ENCODE measurements at regions not wholly inside any gene's neighbourhood (a gene's known extent, or its start where the extent isn't known, plus 50 kb on each side); places are given as distances from the start of the nearest gene placed in this dataset.

GRCh38 chr1:224791362-224791941, 138.0 kb upstream of the DNAH14 start:
- no peaks in the 10 kb centered on the region for H3K36me3 Mint-ChIP-seq
- H3K27ac Mint-ChIP-seq: no peak overlapping the region
- H3K9me3 Mint-ChIP-seq: peaks cover 5% of the 10 kb centered on the region
- no peak for DNase-seq
- no peaks in the 10 kb centered on the region for H3K4me1 Mint-ChIP-seq
- no peak overlapping the region for H3K4me3 Mint-ChIP-seq
- no peaks in the 10 kb centered on the region for H3K27me3 Mint-ChIP-seq

GRCh38 chr1:224795591-224795990, 133.9 kb upstream of the DNAH14 start:
- peaks cover 3% of the 10 kb centered on the region for H3K27me3 Mint-ChIP-seq
- no peak overlapping the region for H3K27ac Mint-ChIP-seq
- H3K4me1 Mint-ChIP-seq: no peaks in the 10 kb centered on the region
- H3K4me3 Mint-ChIP-seq: no peak overlapping the region
- no peaks in the 10 kb centered on the region for H3K9me3 Mint-ChIP-seq
- no peak for DNase-seq
- H3K36me3 Mint-ChIP-seq: no peaks in the 10 kb centered on the region

GRCh38 chr1:224799083-224799482, 130.4 kb upstream of the DNAH14 start:
- no peak for DNase-seq
- no peak overlapping the region for H3K4me3 Mint-ChIP-seq
- peaks cover 5% of the 10 kb centered on the region for H3K27me3 Mint-ChIP-seq
- H3K4me1 Mint-ChIP-seq: peaks cover 8% of the 10 kb centered on the region
- no peaks in the 10 kb centered on the region for H3K9me3 Mint-ChIP-seq
- H3K27ac Mint-ChIP-seq: no peak overlapping the region
- H3K36me3 Mint-ChIP-seq: no peaks in the 10 kb centered on the region

GRCh38 chr1:224800486-224801119, 128.9 kb upstream of the DNAH14 start:
- peaks cover 5% of the 10 kb centered on the region for H3K27me3 Mint-ChIP-seq
- H3K9me3 Mint-ChIP-seq: no peaks in the 10 kb centered on the region
- no peak for DNase-seq
- peaks cover 19% of the 10 kb centered on the region for H3K4me1 Mint-ChIP-seq
- no peaks in the 10 kb centered on the region for H3K36me3 Mint-ChIP-seq
- no peak overlapping the region for H3K4me3 Mint-ChIP-seq
- H3K27ac Mint-ChIP-seq: no peak overlapping the region

GRCh38 chr1:224801844-224802490, 127.5 kb upstream of the DNAH14 start:
- no peak overlapping the region for H3K4me3 Mint-ChIP-seq
- H3K27ac Mint-ChIP-seq: no peak overlapping the region
- no peaks in the 10 kb centered on the region for H3K9me3 Mint-ChIP-seq
- H3K27me3 Mint-ChIP-seq: peaks cover 5% of the 10 kb centered on the region
- no peak for DNase-seq
- peaks cover 19% of the 10 kb centered on the region for H3K4me1 Mint-ChIP-seq
- H3K36me3 Mint-ChIP-seq: no peaks in the 10 kb centered on the region

GRCh38 chr1:224802617-224803016, 126.9 kb upstream of the DNAH14 start:
- H3K4me3 Mint-ChIP-seq: no peak overlapping the region
- no peak overlapping the region for H3K27ac Mint-ChIP-seq
- H3K9me3 Mint-ChIP-seq: no peaks in the 10 kb centered on the region
- H3K36me3 Mint-ChIP-seq: no peaks in the 10 kb centered on the region
- H3K4me1 Mint-ChIP-seq: peaks cover 19% of the 10 kb centered on the region
- H3K27me3 Mint-ChIP-seq: peaks cover 5% of the 10 kb centered on the region
- DNase-seq: no peak

- Mint-ChIP-seq H3K27ac (peak overlapping the region; percentile 83), H3K9me3 (no peaks in the 10 kb centered on the region), H3K27me3 (peaks cover 5% of the 10 kb centered on the region), H3K4me1 (peaks cover 19% of the 10 kb centered on the region), H3K4me3 (no peak overlapping the region), H3K36me3 (no peaks in the 10 kb centered on the region)
- peak; percentile 20 for DNase-seq
Measured at GRCh38 chr1:224804220-224804619, 125.3 kb upstream of the DNAH14 start.

- Mint-ChIP-seq H3K27me3 (no peaks in the 10 kb centered on the region), H3K4me1 (peaks cover 19% of the 10 kb centered on the region), H3K27ac (no peak overlapping the region), H3K9me3 (peaks cover 3% of the 10 kb centered on the region), H3K36me3 (no peaks in the 10 kb centered on the region), H3K4me3 (no peak overlapping the region)
- DNase-seq: no peak
Measured at GRCh38 chr1:224805889-224806288, 123.6 kb upstream of the DNAH14 start.

- H3K27me3 Mint-ChIP-seq: no peaks in the 10 kb centered on the region
Measured at GRCh38 chr1:224809137-224809536, 120.3 kb upstream of the DNAH14 start.

GRCh38 chr1:224809613-224810012, 119.9 kb upstream of the DNAH14 start:
- Mint-ChIP-seq H3K27me3 (no peaks in the 10 kb centered on the region), H3K9me3 (peaks cover 6% of the 10 kb centered on the region), H3K4me3 (no peak overlapping the region), H3K36me3 (no peaks in the 10 kb centered on the region), H3K4me1 (peaks cover 5% of the 10 kb centered on the region), H3K27ac (no peak overlapping the region)
- no peak for DNase-seq

More at GRCh38 chr1:224809137-224809536, 120.3 kb upstream of the DNAH14 start:
- DNase-seq: no peak
- Mint-ChIP-seq H3K4me3 (no peak overlapping the region), H3K36me3 (no peaks in the 10 kb centered on the region), H3K9me3 (peaks cover 6% of the 10 kb centered on the region), H3K4me1 (peaks cover 10% of the 10 kb centered on the region), H3K27ac (no peak overlapping the region)

GRCh38 chr1:224811564-224811963, 117.9 kb upstream of the DNAH14 start:
- DNase-seq: no peak
- peaks cover 6% of the 10 kb centered on the region for H3K9me3 Mint-ChIP-seq
- no peaks in the 10 kb centered on the region for H3K36me3 Mint-ChIP-seq
- no peak overlapping the region for H3K4me3 Mint-ChIP-seq
- H3K27ac Mint-ChIP-seq: no peak overlapping the region
- no peaks in the 10 kb centered on the region for H3K4me1 Mint-ChIP-seq
- no peaks in the 10 kb centered on the region for H3K27me3 Mint-ChIP-seq

- no peak for DNase-seq
- Mint-ChIP-seq H3K9me3 (peaks cover 6% of the 10 kb centered on the region), H3K27me3 (peaks cover 9% of the 10 kb centered on the region), H3K27ac (no peak overlapping the region), H3K4me1 (no peaks in the 10 kb centered on the region), H3K4me3 (no peak overlapping the region), H3K36me3 (no peaks in the 10 kb centered on the region)
Measured at GRCh38 chr1:224815647-224816046, 113.8 kb upstream of the DNAH14 start.

- Mint-ChIP-seq H3K36me3 (no peaks in the 10 kb centered on the region), H3K27ac (no peak overlapping the region), H3K4me1 (no peaks in the 10 kb centered on the region), H3K27me3 (peaks cover 9% of the 10 kb centered on the region), H3K9me3 (peaks cover 8% of the 10 kb centered on the region), H3K4me3 (no peak overlapping the region)
- no peak for DNase-seq
Measured at GRCh38 chr1:224816062-224816461, 113.4 kb upstream of the DNAH14 start.

- H3K4me3 Mint-ChIP-seq: no peak overlapping the region
- H3K4me1 Mint-ChIP-seq: no peaks in the 10 kb centered on the region
- H3K9me3 Mint-ChIP-seq: peaks cover 18% of the 10 kb centered on the region
- H3K36me3 Mint-ChIP-seq: no peaks in the 10 kb centered on the region
- H3K27me3 Mint-ChIP-seq: peaks cover 9% of the 10 kb centered on the region
- no peak overlapping the region for H3K27ac Mint-ChIP-seq
- DNase-seq: no peak
Measured at GRCh38 chr1:224817382-224817781, 112.1 kb upstream of the DNAH14 start.

GRCh38 chr1:224819861-224820260, 109.6 kb upstream of the DNAH14 start:
- H3K27me3 Mint-ChIP-seq: peaks cover 10% of the 10 kb centered on the region
- H3K9me3 Mint-ChIP-seq: peaks cover 18% of the 10 kb centered on the region
- no peak for DNase-seq
- no peaks in the 10 kb centered on the region for H3K4me1 Mint-ChIP-seq
- no peak overlapping the region for H3K4me3 Mint-ChIP-seq
- no peak overlapping the region for H3K27ac Mint-ChIP-seq
- no peaks in the 10 kb centered on the region for H3K36me3 Mint-ChIP-seq

- Mint-ChIP-seq H3K27me3 (peaks cover 13% of the 10 kb centered on the region), H3K27ac (no peak overlapping the region), H3K36me3 (no peaks in the 10 kb centered on the region), H3K9me3 (peaks cover 21% of the 10 kb centered on the region), H3K4me3 (no peak overlapping the region), H3K4me1 (no peaks in the 10 kb centered on the region)
- DNase-seq: no peak
Measured at GRCh38 chr1:224820341-224820740, 109.1 kb upstream of the DNAH14 start.
